Ovary (tissue), 3 donors: ENCODE measurements at regions not wholly inside any gene's neighbourhood (a gene's known extent, or its start where the extent isn't known, plus 50 kb on each side); places are given as distances from the start of the nearest gene placed in this dataset.

ENCODE experiments used
- EP300 ChIP-seq: sonication (generic); formaldehyde crosslinking; IDR thresholded peaks from one replicate; pipeline ENCODE4 v1.6.1; 2017; ENCODE audit warnings: antibody characterized with exemption
- TF ChIP-seq, protein P1 (sequence below), 3 donors: fragments of 450-650 bp in 2 of 3; fragments of 200-600 bp in 1 of 3; IDR thresholded peaks; one replicate each; pipeline versions ENCODE4 v1.5.1 to v1.8.0; 2016 to 2022; ENCODE audit warnings: antibody characterized with exemption in 3 of 3, mild to moderate bottlenecking in 1 of 3
- donor health status: DM: no; HTN: no; CAD: no.

DNA sequence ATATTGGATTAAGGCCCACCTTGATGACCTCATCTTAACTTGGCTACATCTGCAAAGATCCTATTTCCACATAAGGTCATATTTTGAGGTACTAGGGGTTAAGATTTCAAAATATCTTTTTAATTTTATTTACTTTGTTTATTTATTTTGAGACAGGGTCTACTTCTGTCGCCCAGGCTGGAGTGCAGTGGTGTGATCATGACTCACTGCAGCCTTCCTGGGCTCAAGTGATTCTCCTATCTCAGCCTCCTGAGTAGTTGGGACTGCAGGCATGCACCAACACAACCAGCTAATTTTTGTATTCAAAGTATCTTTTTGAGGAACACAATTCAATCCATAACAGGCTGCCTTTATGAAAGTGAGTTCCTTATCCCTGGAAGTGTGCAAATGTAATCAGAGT is 212.3 kb downstream of the PALM2AKAP2 start:
- TF ChIP-seq, protein P1, sequence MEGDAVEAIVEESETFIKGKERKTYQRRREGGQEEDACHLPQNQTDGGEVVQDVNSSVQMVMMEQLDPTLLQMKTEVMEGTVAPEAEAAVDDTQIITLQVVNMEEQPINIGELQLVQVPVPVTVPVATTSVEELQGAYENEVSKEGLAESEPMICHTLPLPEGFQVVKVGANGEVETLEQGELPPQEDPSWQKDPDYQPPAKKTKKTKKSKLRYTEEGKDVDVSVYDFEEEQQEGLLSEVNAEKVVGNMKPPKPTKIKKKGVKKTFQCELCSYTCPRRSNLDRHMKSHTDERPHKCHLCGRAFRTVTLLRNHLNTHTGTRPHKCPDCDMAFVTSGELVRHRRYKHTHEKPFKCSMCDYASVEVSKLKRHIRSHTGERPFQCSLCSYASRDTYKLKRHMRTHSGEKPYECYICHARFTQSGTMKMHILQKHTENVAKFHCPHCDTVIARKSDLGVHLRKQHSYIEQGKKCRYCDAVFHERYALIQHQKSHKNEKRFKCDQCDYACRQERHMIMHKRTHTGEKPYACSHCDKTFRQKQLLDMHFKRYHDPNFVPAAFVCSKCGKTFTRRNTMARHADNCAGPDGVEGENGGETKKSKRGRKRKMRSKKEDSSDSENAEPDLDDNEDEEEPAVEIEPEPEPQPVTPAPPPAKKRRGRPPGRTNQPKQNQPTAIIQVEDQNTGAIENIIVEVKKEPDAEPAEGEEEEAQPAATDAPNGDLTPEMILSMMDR (IDR thresholded peaks at IDR 0.05), result no peak
- no peak for TF ChIP-seq EP300
